Common myeloid progenitor, CD34-positive (primary cell): ENCODE measurements at regions not wholly inside any gene's neighbourhood (a gene's known extent, or its start where the extent isn't known, plus 50 kb on each side); places are given as distances from the start of the nearest gene placed in this dataset.
"Not testable (repeated sequence)": the region's sequence is repeated elsewhere in the genome, so short reads cannot be mapped to it uniquely, and the experiment has no call there.

Experiments used
- CTCF ChIA-PET: fragments of 350-600 bp; sonication (Branson Sonifier 250); formaldehyde crosslinking; loops from one replicate; lab custom pipeline; 2021; ENCODE audit warnings: antibody characterized with exemption; lab: Charles Lee
- POLR2A ChIA-PET: fragments of 350-600 bp; sonication (Branson Sonifier 250); formaldehyde crosslinking; loops from one replicate; lab custom pipeline; 2021; ENCODE audit warnings: antibody characterized with exemption; lab: Charles Lee
- DNase-seq, 3 donors: peaks; one replicate each; pipeline versions ENCODE4 v3.0.0 to v3.0.0-alpha.2; 2013
- H3K27ac ChIP-seq, 2 experiments: 1 replicate in 1 of 2; 2 replicates in 1 of 2; pipeline ENCODE4 v1.7.0; 2013; ENCODE audit warnings: inconsistent platforms in 2 of 2, low read length in 2 of 2, mild to moderate bottlenecking in 2 of 2, low read depth in 1 of 2, moderate library complexity in 1 of 2; ENCODE audit not compliant: severe bottlenecking in 2 of 2, insufficient read depth in 1 of 2, poor library complexity in 1 of 2
- H3K27me3 ChIP-seq, 5 experiments: replicated peaks in 2 of 5; 1 replicate in 3 of 5; 2 replicates in 2 of 5; pipeline versions ENCODE4 v1.6.1 to v1.7.0; 2013; ENCODE audit warnings: low read length in 4 of 5, mild to moderate bottlenecking in 2 of 5, moderate library complexity in 2 of 5, inconsistent platforms in 1 of 5; ENCODE audit not compliant: insufficient read depth in 5 of 5, control insufficient read depth in 4 of 5
- H3K36me3 ChIP-seq, 4 experiments: 1 replicate in 2 of 4; 2 replicates in 2 of 4; pipeline versions ENCODE4 v1.6.1 to v1.7.0; 2013; ENCODE audit warnings: low read length in 3 of 4, control low read depth in 1 of 4, mild to moderate bottlenecking in 1 of 4; ENCODE audit not compliant: control insufficient read depth in 4 of 4, insufficient read depth in 4 of 4
- H3K4me1 ChIP-seq, 4 experiments: 1 replicate in 3 of 4; 2 replicates in 1 of 4; pipeline versions ENCODE4 v1.6.1 to v1.7.1; 2013; ENCODE audit warnings: low read length in 3 of 4, mild to moderate bottlenecking in 3 of 4, control low read depth in 1 of 4, inconsistent platforms in 1 of 4, moderate library complexity in 1 of 4; ENCODE audit not compliant: control insufficient read depth in 4 of 4, insufficient read depth in 4 of 4; ENCODE audit errors: control extremely low read depth in 1 of 4
- H3K4me3 ChIP-seq, 7 experiments: 1 replicate in 4 of 7; 2 replicates in 3 of 7; pipeline versions ENCODE4 v1.5.1 to v1.7.0; 2013; ENCODE audit warnings: mild to moderate bottlenecking in 7 of 7, low read length in 6 of 7, moderate library complexity in 6 of 7, inconsistent platforms in 2 of 7, low read depth in 2 of 7, control low read depth in 1 of 7; ENCODE audit not compliant: insufficient read depth in 4 of 7, control insufficient read depth in 1 of 7; ENCODE audit errors: extremely low read depth in 1 of 7
- H3K9me3 ChIP-seq, 5 experiments: 1 replicate in 4 of 5; 2 replicates in 1 of 5; pipeline versions ENCODE4 v1.6.1 to v1.7.1; 2013; ENCODE audit warnings: low read length in 4 of 5, mild to moderate bottlenecking in 2 of 5, inconsistent platforms in 1 of 5, low read depth in 1 of 5, moderate library complexity in 1 of 5; ENCODE audit not compliant: control insufficient read depth in 4 of 5, insufficient read depth in 2 of 5; ENCODE audit errors: control extremely low read depth in 1 of 5
- WGBS: methylation state at CpG from one replicate; pipeline ENCODE4 v1.1.5; 2013; ENCODE audit not compliant: insufficient coverage; 5-methylcytosine and 5-hydroxymethylcytosine counted together

DNA sequence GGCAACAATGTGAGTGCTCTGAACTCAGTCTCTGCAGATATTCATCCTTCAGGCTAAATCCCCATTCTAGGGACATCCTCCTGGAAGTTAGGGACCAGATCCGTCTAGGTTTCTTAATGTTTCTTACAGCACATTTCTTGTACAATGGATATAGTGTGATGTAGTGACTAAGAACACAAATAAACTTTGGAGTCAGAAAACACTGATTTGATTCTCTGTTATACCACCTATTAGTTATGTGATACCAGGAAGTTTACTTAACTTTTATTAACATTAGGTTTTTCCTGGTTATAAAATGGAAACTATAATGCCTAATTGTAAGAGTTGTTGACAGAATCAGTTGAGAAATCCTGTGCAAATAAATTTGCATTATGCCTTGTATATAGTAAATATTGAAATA, 57.6 kb upstream of the KCNQ5 start:
- no peaks in the 10 kb centered on the region for H3K36me3 ChIP-seq

DNA sequence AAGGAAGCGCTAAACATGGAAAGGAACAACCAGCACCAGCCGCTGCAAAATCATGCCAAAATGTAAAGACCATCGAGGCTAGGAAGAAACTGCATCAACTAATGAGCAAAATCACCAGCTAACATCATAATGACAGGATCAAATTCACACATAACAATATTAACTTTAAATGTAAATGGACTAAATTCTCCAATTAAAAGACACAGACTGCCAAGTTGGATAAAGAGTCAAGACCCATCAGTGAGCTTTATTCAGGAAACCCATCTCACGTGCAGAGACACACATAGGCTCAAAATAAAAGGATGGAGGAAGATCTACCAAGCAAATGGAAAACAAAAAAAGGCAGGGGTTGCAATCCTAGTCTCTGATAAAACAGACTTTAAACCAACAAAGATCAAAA, 49.9 kb upstream of the KCNQ5 start:
- H3K36me3 ChIP-seq, CTCF ChIA-PET, POLR2A ChIA-PET, H3K4me3 ChIP-seq, H3K27ac ChIP-seq, DNase-seq, H3K9me3 ChIP-seq, H3K4me1 ChIP-seq, H3K27me3 ChIP-seq: not testable (repeated sequence)
- no CpG with 5 or more reads among the region's 4 CpGs for WGBS

More for the DNA sequence above, 57.6 kb upstream of the KCNQ5 start:
- Histone ChIP-seq H3K27me3 (no peaks in the 10 kb centered on the region), H3K4me3 (no peak overlapping the region), H3K4me1 (no peaks in the 10 kb centered on the region), H3K9me3 (no peaks in the 10 kb centered on the region), H3K27ac (no peak overlapping the region)
- ChIA-PET POLR2A (no interaction called here), CTCF (interaction anchor here (1.1 kb wide), 1 partner anchor 24 kb away, joined by 3 read pairs; no protein-coding TSS in a partner anchor)
- no peak for DNase-seq
- no CpG with 5 or more reads among the region's 1 CpG for WGBS
